Transverse colon (tissue), 4 donors: ENCODE measurements at regions not wholly inside any gene's neighbourhood (a gene's known extent, or its start where the extent isn't known, plus 50 kb on each side); places are given as distances from the start of the nearest gene placed in this dataset.
A peak's percentile ranks its signal among the peaks of the same experiment; 100 is the strongest.

Experiments used
- DNase-seq: peaks from one replicate; pipeline ENCODE4 v3.0.0-alpha.2; 2019
- H3K27ac ChIP-seq, 4 donors: fragments of 200-600 bp; sonication (generic); 2 replicates each; pipeline ENCODE4 v1.5.1; 2016 to 2018; ENCODE audit warnings: inconsistent platforms in 4 of 4
- H3K27me3 ChIP-seq: fragments of 200-600 bp; sonication (generic); 2 replicates; pipeline ENCODE4 v1.5.1; 2017; ENCODE audit warnings: inconsistent platforms
- H3K36me3 ChIP-seq, 4 donors: fragments of 200-600 bp; sonication (generic); 2 replicates each; pipeline ENCODE4 v1.5.1; 2017 to 2019; ENCODE audit warnings: inconsistent platforms in 4 of 4
- H3K4me1 ChIP-seq, 4 donors: fragments of 200-600 bp; sonication (generic); 2 replicates each; pipeline ENCODE4 v1.5.1; 2017 to 2020; ENCODE audit warnings: inconsistent platforms in 4 of 4
- H3K4me3 ChIP-seq, 4 donors: fragments of 200-600 bp; sonication (generic); 1 replicate in 1 of 4; 2 replicates in 3 of 4; pipeline versions ENCODE4 v1.5.1 to v1.6.1; 2017 to 2019; ENCODE audit warnings: inconsistent platforms in 4 of 4
- H3K9me3 ChIP-seq, 2 donors: fragments of 200-600 bp; sonication (generic); 2 replicates each; pipeline ENCODE4 v1.5.1; 2017 to 2019; ENCODE audit warnings: inconsistent platforms in 2 of 2
- EP300 ChIP-seq: sonication (generic); formaldehyde crosslinking; IDR thresholded peaks from one replicate; pipeline ENCODE4 v1.6.1; 2017; ENCODE audit warnings: antibody characterized with exemption, low read depth
- POLR2A ChIP-seq: fragments of 450-650 bp; IDR thresholded peaks from one replicate; pipeline ENCODE4 v1.6.1; 2016; ENCODE audit warnings: antibody characterized with exemption, mild to moderate bottlenecking, moderate library complexity
- POLR2AphosphoS5 ChIP-seq, 3 donors: sonication (generic); formaldehyde crosslinking; IDR thresholded peaks; one replicate each; pipeline ENCODE4 v1.6.1; 2016; ENCODE audit warnings: antibody characterized with exemption in 3 of 3
- WGBS, 2 donors: methylation state at CpG; one replicate each; pipeline ENCODE4 v1.1.5; 2018; ENCODE audit warnings: low coverage in 1 of 2; 5-methylcytosine and 5-hydroxymethylcytosine counted together
- in situ Hi-C, 4 donors: fragments of 200-750 bp; cut with MboI; loops; one replicate each; pipeline versions ENCODE4 v1.15.0 to v1.15.1; 2017; ENCODE audit warnings: low sequenced_read_pairs in 3 of 4, low pct_ligation_motif_present in 1 of 4, low pct_unique_long_range_greater_than_20kb in 1 of 4
- intact Hi-C: fragments of 100-400 bp; cut with DNase I; formaldehyde crosslinking; loops from one replicate; pipeline ENCODE4 v1.15.1; 2023; ENCODE audit warnings: low total_unique reads
- TF ChIP-seq, protein P1 (sequence below), 5 experiments: fragments of 200-600 bp in 3 of 5; fragments of 450-650 bp in 2 of 5; sonication (generic) in 3 of 5; IDR thresholded peaks; 1 replicate in 2 of 5; 2 replicates in 3 of 5; pipeline ENCODE4 v1.5.1; 2016 to 2017; ENCODE audit warnings: antibody characterized with exemption in 5 of 5, inconsistent platforms in 3 of 5, mild to moderate bottlenecking in 2 of 5, moderate library complexity in 1 of 5

DNA sequence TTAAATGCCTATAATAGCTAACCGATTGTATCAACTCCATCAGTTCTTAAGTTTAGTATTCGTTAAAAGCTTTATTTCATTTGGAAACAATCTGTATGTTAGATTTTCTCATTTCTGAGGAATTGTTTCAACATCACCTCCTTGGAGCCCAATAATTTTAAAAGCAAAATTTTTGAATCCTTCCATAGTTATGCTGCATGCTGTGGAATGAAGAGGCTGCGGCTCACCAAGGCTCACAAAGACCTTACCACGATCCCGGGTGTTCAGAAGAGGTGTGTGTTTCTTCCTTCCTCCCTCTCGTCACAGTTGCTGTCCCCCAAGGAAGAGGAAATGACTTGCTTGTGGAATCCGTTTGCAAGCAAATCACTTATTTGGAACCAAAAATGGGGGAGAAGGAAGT is 143.8 kb downstream of the FGF1 start:
- Histone ChIP-seq H3K4me1 (peaks cover 0 to 8% (median 0%) of the 10 kb centered on the region in 4 donors), H3K27me3 (no peaks in the 10 kb centered on the region), H3K4me3 (no peak overlapping the region), H3K27ac (peak overlapping the region in 3 of 4 donors; percentile 60 to 69 (median 63)), H3K9me3 (no peaks in the 10 kb centered on the region), H3K36me3 (no peaks in the 10 kb centered on the region)
- no peak for DNase-seq
- 64 to 94% methylated on average over 2 to 7 of the region's 7 CpGs for WGBS, 2 donors
- TF ChIP-seq, protein P1, sequence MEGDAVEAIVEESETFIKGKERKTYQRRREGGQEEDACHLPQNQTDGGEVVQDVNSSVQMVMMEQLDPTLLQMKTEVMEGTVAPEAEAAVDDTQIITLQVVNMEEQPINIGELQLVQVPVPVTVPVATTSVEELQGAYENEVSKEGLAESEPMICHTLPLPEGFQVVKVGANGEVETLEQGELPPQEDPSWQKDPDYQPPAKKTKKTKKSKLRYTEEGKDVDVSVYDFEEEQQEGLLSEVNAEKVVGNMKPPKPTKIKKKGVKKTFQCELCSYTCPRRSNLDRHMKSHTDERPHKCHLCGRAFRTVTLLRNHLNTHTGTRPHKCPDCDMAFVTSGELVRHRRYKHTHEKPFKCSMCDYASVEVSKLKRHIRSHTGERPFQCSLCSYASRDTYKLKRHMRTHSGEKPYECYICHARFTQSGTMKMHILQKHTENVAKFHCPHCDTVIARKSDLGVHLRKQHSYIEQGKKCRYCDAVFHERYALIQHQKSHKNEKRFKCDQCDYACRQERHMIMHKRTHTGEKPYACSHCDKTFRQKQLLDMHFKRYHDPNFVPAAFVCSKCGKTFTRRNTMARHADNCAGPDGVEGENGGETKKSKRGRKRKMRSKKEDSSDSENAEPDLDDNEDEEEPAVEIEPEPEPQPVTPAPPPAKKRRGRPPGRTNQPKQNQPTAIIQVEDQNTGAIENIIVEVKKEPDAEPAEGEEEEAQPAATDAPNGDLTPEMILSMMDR (IDR thresholded peaks at IDR 0.05) = no peak
- no peak for TF ChIP-seq POLR2AphosphoS5 (IDR thresholded peaks at IDR 0.05)
- TF ChIP-seq EP300 = no peak
- TF ChIP-seq POLR2A = no peak
- intact Hi-C loops = no loop called here
- in situ Hi-C loops = loop anchor here in 1 of 4 donors (25.0 kb wide), 1 partner anchor 380 kb away; no protein-coding TSS in a partner anchor

DNA sequence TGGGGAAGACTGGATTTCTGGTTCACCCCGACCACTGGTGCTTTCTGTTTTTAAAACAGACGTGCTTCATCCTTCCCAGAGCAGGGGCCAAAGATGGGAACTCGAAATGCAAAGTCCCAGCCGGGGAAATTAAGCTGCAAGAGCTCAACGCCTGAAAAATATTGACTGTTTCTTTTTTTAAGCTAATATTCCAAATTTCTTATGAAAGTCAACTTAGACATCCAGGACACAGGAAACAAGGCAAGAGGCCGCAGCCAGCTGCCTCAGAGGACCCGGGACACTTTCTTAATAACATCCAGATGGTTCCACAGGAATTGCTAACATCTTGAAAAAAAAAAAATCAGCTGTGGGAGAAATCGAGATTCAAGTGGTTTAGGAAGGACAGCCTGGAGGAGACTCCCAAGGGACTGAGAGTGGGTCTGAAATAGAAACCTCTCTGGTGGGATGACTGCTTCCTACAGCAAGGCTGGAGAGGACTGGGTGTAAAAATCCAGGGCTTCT is 144.9 kb downstream of the FGF1 start:
- DNase-seq = peak; percentile 11
- TF ChIP-seq POLR2A (no peak), EP300 (no peak), POLR2AphosphoS5 (IDR thresholded peaks at IDR 0.05) (no peak)
- TF ChIP-seq, protein P1 (IDR thresholded peaks at IDR 0.05) = no peak
- Histone ChIP-seq H3K36me3 (no peaks in the 10 kb centered on the region), H3K27me3 (no peaks in the 10 kb centered on the region), H3K4me3 (no peak overlapping the region), H3K27ac (peak overlapping the region; percentile 44 to 69 (median 62)), H3K4me1 (peaks cover 0 to 8% (median 0%) of the 10 kb centered on the region in 4 donors), H3K9me3 (no peaks in the 10 kb centered on the region)
- intact Hi-C loops = no loop called here
- in situ Hi-C loops = loop anchor here in 1 of 4 donors (25.0 kb wide), 1 partner anchor 379 kb away; no protein-coding TSS in a partner anchor
- WGBS, 2 donors = 52 to 75% methylated on average over 5 to 8 of the region's 8 CpGs

DNA sequence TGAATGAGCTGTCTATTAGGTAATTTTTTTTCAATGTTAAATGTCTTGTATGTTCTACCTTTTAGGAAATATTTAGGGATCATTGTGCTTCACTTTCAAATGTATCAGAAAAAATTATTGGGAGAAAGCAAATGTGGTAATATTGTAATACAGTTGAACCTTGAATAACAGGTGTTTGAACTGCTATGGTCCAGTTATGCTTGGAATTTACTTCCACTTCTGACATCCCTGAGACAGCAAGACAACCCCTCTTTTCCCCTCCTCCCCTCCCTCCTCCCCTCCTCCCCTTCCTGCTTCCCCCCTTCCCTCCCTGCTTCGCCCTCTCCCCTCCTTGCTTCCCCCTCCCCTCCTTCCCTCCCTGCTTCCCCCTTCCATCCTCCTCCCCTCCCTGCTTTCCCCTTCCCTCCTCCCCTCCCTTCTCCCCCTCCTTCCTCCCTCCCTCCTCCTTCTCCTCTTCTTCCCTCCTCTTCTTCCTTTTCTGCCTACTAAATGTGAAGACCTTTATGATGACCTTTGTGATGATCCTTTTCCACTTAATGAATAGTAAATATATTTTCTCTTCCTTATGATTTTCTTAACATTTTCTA is 146.6 kb downstream of the FGF1 start:
- Histone ChIP-seq H3K27me3 (no peaks in the 10 kb centered on the region), H3K36me3 (no peaks in the 10 kb centered on the region), H3K4me3 (no peak overlapping the region), H3K27ac (no peak overlapping the region), H3K9me3 (peaks cover 0 to 3% of the 10 kb centered on the region in 2 donors), H3K4me1 (peaks cover 0 to 8% (median 0%) of the 10 kb centered on the region in 4 donors)
- DNase-seq = no peak
- in situ Hi-C loops = loop anchor here in 1 of 4 donors (25.0 kb wide), 1 partner anchor 377 kb away; no protein-coding TSS in a partner anchor
- intact Hi-C loops = no loop called here
- TF ChIP-seq EP300 (no peak), POLR2AphosphoS5 (IDR thresholded peaks at IDR 0.05) (no peak), POLR2A (no peak)
- TF ChIP-seq, protein P1 (IDR thresholded peaks at IDR 0.05) = no peak
- no CpG with 5 or more reads among the region's 1 CpG for WGBS, 2 donors

DNA sequence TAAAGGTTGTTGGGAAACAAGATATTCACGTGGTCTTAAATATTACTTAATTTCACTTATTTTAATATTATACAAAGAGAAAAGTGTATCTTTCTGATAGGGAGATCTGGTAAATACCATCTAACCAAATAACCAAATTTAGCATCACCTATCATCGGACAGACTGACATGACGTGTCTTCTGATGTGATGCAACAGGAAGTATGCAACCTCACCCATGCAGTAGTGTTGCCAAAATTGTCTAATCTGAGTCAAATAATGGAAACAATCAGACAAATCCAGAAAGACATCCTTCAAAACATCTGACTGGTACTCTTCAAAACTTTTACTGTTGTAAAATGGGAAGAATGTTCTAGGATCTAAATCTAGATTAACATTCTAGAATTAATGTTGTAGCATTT is 148.0 kb downstream of the FGF1 start:
- Histone ChIP-seq H3K9me3 (peaks cover 0 to 3% of the 10 kb centered on the region in 2 donors), H3K4me3 (no peak overlapping the region), H3K27me3 (no peaks in the 10 kb centered on the region), H3K36me3 (no peaks in the 10 kb centered on the region), H3K27ac (no peak overlapping the region), H3K4me1 (peaks cover 0 to 8% (median 0%) of the 10 kb centered on the region in 4 donors)
- TF ChIP-seq EP300 = no peak
- TF ChIP-seq, protein P1 (IDR thresholded peaks at IDR 0.05) = no peak
- TF ChIP-seq POLR2A = no peak
- no peak for TF ChIP-seq POLR2AphosphoS5 (IDR thresholded peaks at IDR 0.05)
- 68 to 74% methylated on average over 3 of the region's 3 CpGs for WGBS, 2 donors
- intact Hi-C loops = no loop called here
- in situ Hi-C loops = loop anchor here in 1 of 4 donors (25.0 kb wide), 1 partner anchor 376 kb away; no protein-coding TSS in a partner anchor
- DNase-seq = no peak
